ENCODE measurements at regions not wholly inside any gene's neighbourhood (a gene's known extent, or its start where the extent isn't known, plus 50 kb on each side); places are given as distances from the start of the nearest gene placed in this dataset.

DNA sequence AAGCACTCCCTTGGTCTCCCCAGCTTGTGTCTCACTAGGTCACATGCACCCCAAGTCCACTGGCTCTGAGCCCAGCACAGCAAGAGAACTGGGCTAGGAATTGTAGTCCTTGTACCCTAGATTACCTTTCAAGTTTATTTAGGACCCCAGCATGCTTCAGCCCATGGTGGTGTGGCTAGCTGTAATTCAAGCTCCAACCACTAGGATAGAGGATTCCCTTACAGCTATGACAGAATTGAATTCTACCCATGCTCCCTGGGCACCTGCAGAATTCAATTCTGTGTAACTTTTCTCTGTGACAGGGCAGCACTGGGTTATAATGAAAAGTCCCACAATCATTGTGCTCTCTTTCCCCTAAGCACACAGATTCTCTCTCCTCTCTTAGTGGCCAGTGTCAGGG, 253.8 kb upstream of the DMD start:
- no peak for DNase-seq

DNA sequence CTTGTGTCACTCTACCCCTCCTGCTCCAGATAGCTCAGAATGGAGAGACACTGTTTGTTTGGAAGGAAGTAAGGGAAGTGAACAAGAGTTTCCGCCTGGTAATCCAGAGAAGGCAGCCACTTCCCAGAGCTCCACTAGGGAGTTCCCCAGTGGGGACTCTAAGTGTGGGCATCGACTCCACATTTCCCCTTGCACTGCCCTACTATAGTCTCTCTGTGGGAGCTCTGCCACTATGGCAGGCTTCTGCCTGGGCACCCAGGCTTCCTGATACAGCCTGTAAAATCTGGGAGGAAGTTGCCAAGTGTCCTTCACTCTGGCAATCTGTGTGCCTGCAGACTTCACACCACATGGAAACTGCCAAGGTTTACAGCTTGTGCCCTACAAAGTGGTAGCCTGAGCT, 245.8 kb upstream of the DMD start:
- no peak for DNase-seq

DNA sequence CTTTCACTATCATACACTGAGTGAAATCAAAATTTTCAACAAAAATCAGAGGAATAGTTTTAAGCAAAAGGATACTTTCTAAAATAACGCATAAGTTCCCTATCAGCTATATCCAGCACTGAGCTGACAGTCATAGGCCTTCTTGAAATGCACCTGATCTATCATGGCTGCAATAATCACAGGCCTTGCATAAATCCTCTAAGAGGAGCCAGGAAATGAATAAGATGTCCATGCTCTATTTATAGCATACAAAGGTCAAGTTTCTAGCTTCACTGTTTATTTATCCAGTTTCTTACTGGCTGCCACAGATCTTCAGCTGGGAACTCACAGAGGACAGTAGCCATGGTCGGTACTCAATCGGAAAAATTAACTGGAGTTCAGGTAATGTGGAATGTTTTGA, 235.9 kb upstream of the DMD start:
- DNase-seq = peak in 1 of 3 donors; percentile 0

DNA sequence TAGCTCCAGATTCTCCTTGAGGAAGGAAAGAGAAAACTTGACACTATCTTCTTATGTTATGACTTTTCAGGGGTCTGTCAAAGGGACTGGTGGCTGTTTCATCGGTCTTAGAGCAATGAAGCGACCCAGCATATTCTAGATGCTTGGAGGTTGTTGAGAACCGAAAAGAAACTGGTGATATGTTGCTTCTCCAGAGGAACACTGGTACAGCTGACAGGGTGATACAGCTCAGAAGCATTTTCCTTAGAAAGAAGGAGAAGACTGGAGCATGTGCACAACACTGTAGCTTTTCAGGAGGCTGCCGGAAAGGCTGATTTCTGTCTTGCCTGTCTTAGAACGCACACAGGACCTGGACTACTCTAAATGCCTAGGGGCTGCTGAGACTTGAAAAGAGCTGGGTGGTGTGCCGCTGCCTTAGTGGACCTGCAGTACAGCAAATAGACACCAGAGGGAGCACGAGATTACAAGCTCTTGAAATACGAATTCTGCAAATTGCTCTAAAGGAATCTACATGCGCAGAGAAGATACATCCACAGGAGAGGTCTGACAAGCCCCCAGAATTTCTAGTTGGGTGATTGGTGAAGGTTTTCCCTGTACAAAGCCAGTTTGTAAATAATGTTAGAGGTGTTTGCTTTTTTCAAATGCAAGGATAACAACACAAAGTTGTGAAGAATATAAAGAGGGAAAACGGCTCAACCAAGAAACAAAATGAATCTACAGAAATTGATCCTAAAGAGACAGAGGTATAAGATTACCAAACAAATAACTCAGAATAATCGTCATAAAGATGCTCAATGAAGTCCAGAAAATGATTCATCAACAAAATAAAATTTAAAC, 223.1 kb upstream of the DMD start:
- peak; percentile 29 to 61 (median 58) for DNase-seq

DNA sequence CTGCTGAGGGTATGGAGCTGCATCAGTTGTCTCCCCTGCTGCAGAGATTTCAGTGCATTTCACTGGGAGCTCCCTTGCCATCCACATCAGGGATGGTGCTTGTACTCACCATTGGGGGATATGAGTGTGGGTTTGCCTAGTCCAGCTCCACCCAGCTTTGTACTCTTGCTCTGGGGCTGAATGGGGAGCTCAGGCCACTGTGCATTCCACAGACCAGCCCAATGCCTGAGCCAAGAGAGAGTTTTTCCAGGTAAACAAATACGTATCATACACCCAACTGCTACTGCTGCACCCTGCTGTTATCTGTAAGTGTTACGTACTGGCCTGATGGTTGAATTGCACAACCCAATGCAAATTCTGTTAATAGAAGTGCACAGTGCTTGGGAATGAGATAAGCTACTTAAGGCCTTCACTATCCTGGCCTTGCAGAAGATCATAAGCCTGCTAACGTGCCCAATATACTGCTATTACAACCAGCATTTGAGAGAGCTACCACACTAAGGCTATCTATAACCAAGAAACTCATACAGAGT, 205.0 kb upstream of the DMD start:
- DNase-seq = no peak

DNA sequence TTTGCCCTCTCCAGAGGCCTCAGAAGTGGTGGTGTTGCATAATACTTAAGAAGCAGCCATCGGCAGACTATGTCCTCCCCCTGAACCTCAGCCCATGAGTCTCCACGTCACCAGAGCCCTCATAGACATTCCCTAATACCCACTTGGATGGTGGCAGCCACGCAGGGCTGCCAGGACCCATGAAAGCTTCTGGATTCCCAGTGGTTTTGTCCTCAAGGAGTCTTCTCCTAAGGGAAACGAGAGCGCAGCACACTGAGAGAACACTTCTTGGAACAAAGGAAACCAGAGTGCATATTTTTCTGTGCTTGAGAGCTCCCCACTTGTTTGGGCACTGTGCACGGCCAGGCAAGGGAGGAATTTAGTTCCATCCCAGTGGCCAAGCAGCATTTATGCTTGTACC, 204.1 kb upstream of the DMD start:
- DNase-seq = no peak

DNA sequence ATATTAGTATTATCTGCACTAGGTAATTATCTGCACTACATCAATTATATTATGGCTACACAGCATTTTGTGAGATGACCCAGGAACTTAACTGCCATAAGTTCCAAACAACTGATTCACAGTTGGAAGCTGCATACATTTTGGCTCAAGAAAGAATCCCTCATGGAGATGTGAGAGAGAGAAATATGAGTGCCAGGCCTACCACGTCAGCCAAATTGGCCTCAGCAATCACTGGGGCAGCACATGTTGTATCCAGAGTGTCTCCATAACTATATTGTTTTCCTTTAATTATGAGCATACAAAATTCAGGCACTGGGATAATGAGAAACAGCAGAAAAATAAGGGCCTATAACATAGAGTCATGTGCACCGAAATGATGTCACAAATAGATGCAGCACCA, 174.2 kb upstream of the DMD start:
- DNase-seq = peak; percentile 1 to 30 (median 17)

DNA sequence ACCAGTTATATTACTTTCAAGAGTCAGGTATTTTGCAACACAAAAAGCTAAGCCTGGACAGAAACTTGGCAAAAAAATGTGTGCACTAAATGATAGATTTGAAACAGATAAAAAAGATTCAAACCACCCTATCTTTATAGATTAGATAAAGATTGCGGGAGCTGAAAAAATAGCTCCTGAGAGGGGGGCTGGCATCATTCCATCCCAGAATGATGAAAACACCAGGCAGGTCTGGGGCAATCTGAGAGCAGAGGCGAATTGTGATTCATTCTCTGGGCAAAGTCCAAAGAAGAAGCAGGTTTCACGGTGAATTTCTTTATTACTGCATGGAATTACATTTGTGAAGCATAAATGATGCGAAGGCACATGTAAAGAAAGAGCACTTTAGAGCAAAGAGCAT, 168.5 kb upstream of the DMD start:
- DNase-seq = peak in 2 of 3 donors; percentile 2 to 8

DNA sequence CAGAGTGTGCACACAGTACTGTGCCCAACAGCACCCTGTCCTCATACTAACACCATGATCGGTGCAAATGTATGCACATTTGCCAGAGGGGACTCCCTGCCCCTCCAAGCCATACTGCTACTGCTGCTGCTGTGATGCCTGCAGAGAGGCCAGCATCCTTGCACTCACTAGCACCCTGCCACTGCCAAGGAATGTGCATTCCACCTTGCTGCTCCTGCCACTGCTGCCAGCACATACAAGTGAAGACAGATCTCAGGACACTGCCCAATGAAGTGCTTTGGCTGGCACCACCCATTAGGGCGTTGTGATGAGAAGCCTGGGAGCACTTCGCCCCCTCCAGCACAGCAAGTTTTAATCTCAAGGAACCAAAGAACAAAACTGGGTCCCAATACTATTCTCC, 146.3 kb upstream of the DMD start:
- no peak for DNase-seq

DNA sequence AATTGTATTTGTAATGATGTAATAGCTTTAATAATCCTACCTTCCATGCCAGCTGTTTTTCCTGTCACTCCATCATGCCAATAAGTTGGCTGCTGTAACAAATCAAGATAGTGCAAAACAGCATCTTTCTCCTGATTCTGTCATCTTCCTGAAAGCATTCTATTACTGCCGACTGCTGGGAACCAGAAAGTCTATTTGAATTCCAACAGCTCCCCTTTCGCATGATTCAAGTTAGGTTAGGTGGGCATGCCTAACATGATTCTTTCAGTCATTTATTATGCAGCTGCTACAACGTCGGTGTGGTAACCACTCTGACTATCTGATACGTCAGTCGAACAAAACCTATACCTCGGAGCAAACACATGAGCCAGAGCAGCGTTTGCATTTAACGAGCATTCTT, 127.9 kb upstream of the DMD start:
- DNase-seq = peak; percentile 20 to 60 (median 20)

DNA sequence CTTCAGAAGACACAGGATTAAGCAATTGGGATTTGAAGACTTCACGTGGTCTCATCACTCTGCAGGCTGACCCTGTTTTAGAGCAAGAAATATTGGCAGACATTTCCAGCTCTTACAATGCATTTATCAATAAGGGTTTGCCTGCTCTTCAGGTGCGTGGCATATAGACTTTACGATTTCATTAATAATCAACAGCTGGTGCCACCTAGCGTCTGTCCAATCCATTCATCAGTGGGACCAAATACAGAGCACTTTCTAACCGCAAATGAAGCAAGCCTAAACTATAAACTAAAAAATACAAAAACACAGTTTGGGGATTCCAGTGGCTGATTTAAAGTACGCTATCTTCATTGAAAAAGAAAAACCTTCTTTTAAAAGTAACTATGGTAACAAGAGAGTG, 125.4 kb upstream of the DMD start:
- peak; percentile 18 to 40 (median 35) for DNase-seq

DNA sequence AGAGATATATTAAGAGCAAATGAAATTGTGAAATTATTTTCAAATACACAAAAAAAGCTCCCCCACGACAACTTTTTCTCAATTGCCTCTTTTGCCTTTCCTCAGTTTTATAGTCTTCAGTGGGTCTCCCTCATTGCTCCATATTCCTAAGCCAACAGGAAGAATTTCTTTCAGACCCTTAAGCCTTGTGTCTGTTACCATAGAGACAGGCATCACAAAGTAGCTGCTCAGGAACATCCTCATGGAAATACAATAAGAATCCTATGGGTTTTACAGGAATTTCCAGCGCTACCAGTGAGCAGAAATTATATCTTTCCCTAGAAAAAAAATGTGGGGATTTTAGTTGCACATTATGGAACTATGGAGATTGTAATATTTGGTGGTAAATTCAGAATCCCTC, 121.9 kb upstream of the DMD start:
- peak in 1 of 3 donors; percentile 18 for DNase-seq

DNA sequence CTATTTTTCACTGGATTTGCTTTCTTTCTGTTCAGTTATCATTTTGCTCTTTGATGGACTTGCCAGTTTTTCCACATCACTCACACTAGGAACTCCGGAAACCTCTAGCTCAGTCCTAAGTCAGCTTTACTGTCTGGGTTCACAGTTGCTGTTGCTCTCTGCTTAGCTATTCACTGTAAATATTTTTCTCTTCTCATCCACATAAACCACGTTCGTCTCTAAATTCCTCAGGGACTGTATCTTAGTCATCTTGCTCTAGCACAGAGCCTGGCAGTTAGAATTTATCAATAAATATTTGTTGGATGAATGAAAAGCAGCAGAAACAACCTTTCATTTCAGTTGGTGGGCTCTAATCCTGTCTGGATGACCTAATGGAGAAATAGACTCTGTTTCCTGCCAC, 119.4 kb upstream of the DMD start:
- DNase-seq = no peak

DNA sequence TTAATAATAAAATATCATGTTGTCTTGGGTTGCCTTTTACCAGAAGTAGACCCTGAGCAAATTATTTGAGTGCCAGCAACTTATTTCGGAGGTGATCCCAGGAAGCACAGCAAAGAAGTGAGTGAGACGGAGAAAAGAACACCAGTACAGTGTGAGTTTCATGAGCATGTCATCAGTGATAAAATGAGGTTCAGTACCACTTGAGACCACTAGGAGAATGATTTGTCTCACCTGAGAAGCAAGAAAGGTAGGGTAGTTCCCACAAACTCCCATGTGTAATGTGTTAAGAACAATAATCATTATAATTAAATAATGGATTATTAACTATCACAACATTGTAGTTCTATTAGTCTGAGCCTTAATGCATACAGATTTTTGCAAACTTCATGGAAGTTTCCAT, 112.8 kb upstream of the DMD start:
- no peak for DNase-seq

DNA sequence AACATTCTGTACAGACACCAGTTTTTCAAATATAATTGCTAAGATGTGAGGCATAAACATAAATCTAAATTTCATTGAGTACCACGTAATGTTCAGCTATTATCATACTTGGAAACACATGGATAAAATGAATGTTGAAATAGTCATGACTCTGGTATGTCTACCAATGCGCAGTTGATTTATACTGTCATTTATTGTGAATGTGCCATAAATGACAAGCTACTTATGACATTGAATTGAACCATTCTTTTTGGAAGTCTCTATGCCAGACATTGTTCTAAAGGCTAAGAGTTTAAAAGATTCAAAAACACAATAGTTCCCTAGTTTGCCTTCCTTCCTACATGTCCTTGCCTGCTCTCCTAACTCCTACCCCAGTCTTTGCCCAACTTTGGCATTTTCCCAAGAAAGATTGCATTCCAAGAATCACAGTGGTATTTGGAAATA, 96.6 kb upstream of the DMD start:
- DNase-seq = peak; percentile 2 to 51 (median 22)

DNA sequence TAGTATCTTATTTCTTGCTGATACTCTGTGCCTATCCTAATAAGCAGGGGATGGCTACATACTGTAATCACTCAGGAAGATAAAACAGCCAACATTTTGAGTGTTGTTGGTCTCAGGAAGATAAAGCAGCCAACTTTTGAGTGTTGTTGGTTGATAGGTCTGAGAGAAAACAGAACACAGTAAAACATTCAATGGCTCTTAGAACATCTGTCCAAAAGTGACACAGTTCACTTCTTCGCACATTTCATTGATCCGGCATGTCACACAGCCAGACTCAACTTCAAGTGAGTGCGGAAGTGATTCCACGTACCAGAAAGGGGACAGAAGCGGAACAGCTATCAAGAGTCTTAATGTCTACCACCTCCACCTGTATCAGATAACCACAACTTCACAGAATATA, 87.3 kb upstream of the DMD start:
- no peak for DNase-seq

DNA sequence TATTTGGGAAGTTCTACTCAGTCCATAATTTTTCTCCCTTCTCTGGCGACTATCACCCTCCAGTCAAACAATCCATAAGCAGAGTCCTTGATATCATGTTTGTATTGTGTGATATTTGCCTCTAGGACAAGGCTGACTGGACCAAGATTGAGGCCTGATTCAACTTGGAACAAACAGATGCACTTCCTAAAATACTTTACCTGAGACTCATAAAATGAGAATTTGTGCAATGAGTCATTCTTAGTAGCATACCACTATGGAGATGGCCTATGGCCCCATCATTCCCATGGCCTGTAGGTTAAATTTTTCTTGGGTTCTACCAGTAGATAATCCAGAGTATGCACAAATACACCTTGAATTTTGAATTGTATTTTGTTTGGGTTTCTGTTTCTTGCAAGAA, 74.2 kb upstream of the DMD start:
- DNase-seq = no peak

DNA sequence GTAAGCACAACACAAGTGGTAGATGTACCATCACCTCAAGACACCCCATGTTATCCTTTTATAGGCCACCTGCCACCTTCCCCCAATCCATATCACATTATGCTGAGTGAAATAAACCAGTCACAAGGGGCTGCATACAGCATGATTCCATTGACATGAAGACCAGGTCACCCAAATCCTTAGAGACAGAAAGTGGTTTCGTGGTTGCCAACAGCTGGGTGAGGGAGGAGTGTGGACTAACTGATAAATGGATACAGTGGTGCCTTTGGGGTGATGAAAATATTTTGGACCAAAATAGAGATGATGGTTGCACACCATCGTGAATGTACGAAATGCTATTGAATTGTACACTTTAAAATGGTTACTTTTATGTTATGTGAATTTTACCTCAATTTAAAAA, 65.7 kb upstream of the DMD start:
- DNase-seq = no peak

DNA sequence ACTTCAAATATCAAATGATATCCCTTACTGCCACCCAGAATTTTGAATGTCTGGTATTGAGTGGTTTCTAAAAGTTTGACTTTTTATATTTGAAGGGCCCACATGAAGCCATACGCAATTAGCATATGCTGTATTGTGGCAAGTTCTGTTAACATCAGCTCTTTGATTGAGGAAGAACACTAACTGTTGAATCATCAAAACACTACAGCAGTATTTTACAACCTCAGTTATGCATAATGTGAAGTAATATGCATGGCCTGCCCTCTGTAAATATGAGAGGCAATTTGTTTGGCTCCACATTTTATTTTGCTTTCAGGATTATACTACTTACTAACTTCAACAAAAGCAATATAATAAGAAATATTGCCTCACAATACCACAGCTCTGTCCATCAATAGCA, 62.2 kb upstream of the DMD start:
- no peak for DNase-seq

DNA sequence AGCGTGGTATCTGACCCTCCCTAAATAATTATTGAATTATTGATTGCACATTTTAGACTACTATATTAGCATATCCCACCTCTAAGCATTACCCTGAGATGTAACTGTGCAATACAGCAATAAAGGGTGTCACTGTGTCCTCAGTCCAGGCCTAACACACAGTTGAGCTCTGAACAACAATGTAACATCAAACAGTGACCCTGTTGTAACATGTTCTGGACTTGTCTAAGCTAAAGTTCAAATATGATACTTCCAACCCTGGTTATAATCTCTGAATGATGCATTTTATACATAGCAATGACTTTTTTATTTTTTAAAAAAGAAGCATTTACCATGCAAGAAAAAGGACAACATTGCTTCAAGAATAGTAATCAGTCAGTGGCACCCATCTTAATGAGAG, 61.6 kb upstream of the DMD start:
- DNase-seq = no peak

Measured in muscle of back (tissue), 3 donors.